H1 (cell line): ENCODE measurements at regions not wholly inside any gene's neighbourhood (a gene's known extent, or its start where the extent isn't known, plus 50 kb on each side); places are given as distances from the start of the nearest gene placed in this dataset.

Experiments used
- CTCF ChIA-PET: fragments of 300-600 bp; sonication (Branson Sonifier 250); formaldehyde crosslinking; loops from one replicate; lab custom pipeline; 2021; ENCODE audit not compliant: partially characterized antibody; lab: Charles Lee
- POLR2A ChIA-PET: fragments of 300-600 bp; sonication (Branson Sonifier 250); formaldehyde crosslinking; loops from one replicate; lab custom pipeline; 2021; ENCODE audit warnings: inconsistent platforms; ENCODE audit not compliant: partially characterized antibody; lab: Charles Lee
- DNase-seq, 2 experiments: peaks; one replicate each; pipeline versions ENCODE4 v3.0.0 to v3.0.0-alpha.2; 2010 to 2022; ENCODE audit warnings: low spot score in 2 of 2, low read depth in 1 of 2, mixed read lengths in 1 of 2
- FAIRE-seq: peaks from 2 replicates; lab custom pipeline; 2011; peaks lifted over from hg19 to GRCh38; lab: Jason Lieb, UNC
- H2AFZ ChIP-seq: 2 replicates; pipeline ENCODE4 v1.8.1; 2012; ENCODE audit warnings: low read length, inconsistent platforms
- H2AK5ac ChIP-seq: 2 replicates; pipeline ENCODE4 v1.6.1; 2013; ENCODE audit warnings: low read depth, low read length
- H2BK120ac ChIP-seq: replicated peaks from 2 replicates; pipeline ENCODE3; 2013; ENCODE audit warnings: low read depth, low read length, inconsistent platforms
- H2BK12ac ChIP-seq: 2 replicates; pipeline ENCODE4 v1.6.1; 2013; ENCODE audit warnings: low read depth, low read length
- H2BK15ac ChIP-seq: 2 replicates; pipeline ENCODE4 v1.6.1; 2013; ENCODE audit warnings: low read length
- H2BK20ac ChIP-seq: 2 replicates; pipeline ENCODE4 v1.6.1; 2013; ENCODE audit warnings: low read length
- H2BK5ac ChIP-seq: 2 replicates; pipeline ENCODE4 v1.6.1; 2013; ENCODE audit warnings: low read depth, low read length
- H3K14ac ChIP-seq: 2 replicates; pipeline ENCODE4 v1.6.1; 2013; ENCODE audit warnings: inconsistent platforms; ENCODE audit not compliant: insufficient read length
- H3K18ac ChIP-seq: 2 replicates; pipeline ENCODE4 v1.6.1; 2013; ENCODE audit warnings: low read length; ENCODE audit errors: extremely low read depth
- H3K23ac ChIP-seq: 2 replicates; pipeline ENCODE4 v1.6.1; 2013; ENCODE audit warnings: inconsistent platforms; ENCODE audit not compliant: insufficient read length
- H3K23me2 ChIP-seq: 2 replicates; pipeline ENCODE4 v1.6.1; 2013; ENCODE audit warnings: low read depth, low read length
- H3K27ac ChIP-seq: 2 replicates; pipeline ENCODE4 v1.6.1; 2011; ENCODE audit warnings: low read depth, low read length, inconsistent platforms
- H3K27me3 ChIP-seq, 4 experiments: replicated peaks in 1 of 4; 1 replicate in 1 of 4; 2 replicates in 3 of 4; pipeline versions ENCODE4 v1.6.1 to v1.8.1; 2011 to 2013; ENCODE audit warnings: low read length in 3 of 4, mild to moderate bottlenecking in 3 of 4, inconsistent platforms in 2 of 4, mixed read lengths in 2 of 4, moderate library complexity in 1 of 4; ENCODE audit not compliant: control insufficient read depth in 3 of 4, insufficient read depth in 3 of 4; ENCODE audit errors: extremely low read depth in 1 of 4
- H3K36me3 ChIP-seq, 4 experiments: 2 replicates each; pipeline versions ENCODE4 v1.6.1 to v1.8.1; 2011 to 2013; ENCODE audit warnings: mild to moderate bottlenecking in 4 of 4, low read length in 3 of 4, moderate library complexity in 2 of 4, control low read depth in 1 of 4, inconsistent platforms in 1 of 4; ENCODE audit not compliant: insufficient read depth in 4 of 4, control insufficient read depth in 2 of 4
- H3K4ac ChIP-seq: replicated peaks from 2 replicates; pipeline ENCODE3; 2013; ENCODE audit warnings: low read length, low read depth, mixed read lengths, inconsistent platforms; ENCODE audit not compliant: insufficient read length
- H3K4me1 ChIP-seq, 4 experiments: replicated peaks in 1 of 4; 1 replicate in 1 of 4; 2 replicates in 3 of 4; pipeline versions ENCODE4 v1.6.1 to v1.8.1; 2011 to 2013; ENCODE audit warnings: low read length in 3 of 4, inconsistent platforms in 2 of 4, mixed read lengths in 1 of 4; ENCODE audit not compliant: insufficient read depth in 4 of 4, control insufficient read depth in 3 of 4
- H3K4me2 ChIP-seq, 2 experiments: 2 replicates each; pipeline versions ENCODE4 v1.6.1 to v1.8.1; 2011 to 2013; ENCODE audit warnings: low read depth in 2 of 2, low read length in 2 of 2, control low read depth in 1 of 2, inconsistent platforms in 1 of 2, mild to moderate bottlenecking in 1 of 2; ENCODE audit not compliant: insufficient read depth in 1 of 2
- H3K4me3 ChIP-seq, 4 experiments: fragments of 200-600, 300-600 bp in 1 of 4; sonication (generic), shearing (Covaris generic), sonication (Bioruptor Twin) in 1 of 4; 2 replicates each; pipeline versions ENCODE4 v1.5.1 to v1.8.1; 2011 to 2016; ENCODE audit warnings: low read length in 4 of 4, low read depth in 3 of 4, control low read depth in 2 of 4, inconsistent platforms in 2 of 4, mild to moderate bottlenecking in 2 of 4, mixed read lengths in 1 of 4, moderate library complexity in 1 of 4; ENCODE audit not compliant: insufficient read depth in 2 of 4; ENCODE audit errors: extremely low read depth in 1 of 4
- H3K56ac ChIP-seq: replicated peaks from 2 replicates; pipeline ENCODE3; 2013; ENCODE audit warnings: low read depth, mild to moderate bottlenecking, mixed read lengths, low read length, inconsistent platforms; ENCODE audit not compliant: insufficient read length
- H3K79me1 ChIP-seq: 2 replicates; pipeline ENCODE4 v1.6.1; 2013; ENCODE audit warnings: low read depth, low read length, control low read depth
- H3K79me2 ChIP-seq, 2 experiments: 2 replicates each; pipeline versions ENCODE4 v1.6.1 to v1.8.1; 2012 to 2013; ENCODE audit warnings: low read length in 2 of 2, mild to moderate bottlenecking in 2 of 2, inconsistent platforms in 1 of 2; ENCODE audit not compliant: insufficient read depth in 2 of 2, control insufficient read depth in 1 of 2
- H3K9ac ChIP-seq, 4 experiments: replicated peaks in 1 of 4; 1 replicate in 1 of 4; 2 replicates in 3 of 4; pipeline versions ENCODE4 v1.6.1 to v1.8.1; 2011 to 2013; ENCODE audit warnings: low read depth in 3 of 4, low read length in 3 of 4, control low read depth in 2 of 4, mild to moderate bottlenecking in 2 of 4, moderate library complexity in 2 of 4, inconsistent platforms in 1 of 4; ENCODE audit errors: extremely low read depth in 1 of 4
- H3K9me3 ChIP-seq, 2 experiments: 2 replicates each; pipeline versions ENCODE4 v1.6.1 to v1.8.1; 2012 to 2013; ENCODE audit warnings: mild to moderate bottlenecking in 2 of 2, moderate library complexity in 2 of 2, control low read depth in 1 of 2, inconsistent platforms in 1 of 2, low read depth in 1 of 2, low read length in 1 of 2, mixed read lengths in 1 of 2; ENCODE audit not compliant: insufficient read depth in 2 of 2
- H4K20me1 ChIP-seq, 2 experiments: replicated peaks in 1 of 2; 2 replicates each; pipeline versions ENCODE3 to v1.8.1; 2011 to 2013; ENCODE audit warnings: inconsistent platforms in 2 of 2, low read length in 2 of 2, mild to moderate bottlenecking in 1 of 2; ENCODE audit not compliant: insufficient read depth in 2 of 2, control insufficient read depth in 1 of 2
- H4K5ac ChIP-seq: 2 replicates; pipeline ENCODE4 v1.6.1; 2013; ENCODE audit warnings: low read length, low read depth, mixed read lengths, inconsistent platforms; ENCODE audit not compliant: insufficient read length
- H4K8ac ChIP-seq: 2 replicates; pipeline ENCODE4 v1.8.0; 2013; ENCODE audit warnings: mild to moderate bottlenecking, moderate library complexity, low read length, inconsistent platforms; ENCODE audit not compliant: insufficient read depth; ENCODE audit errors: extremely low read depth
- H4K91ac ChIP-seq: replicated peaks from 2 replicates; pipeline ENCODE3; 2013; ENCODE audit warnings: low read length, mixed read lengths, inconsistent platforms; ENCODE audit not compliant: insufficient read length
- BCL11A ChIP-seq, 2 experiments: IDR thresholded peaks; one replicate each; pipeline ENCODE4 v1.6.1; 2011; ENCODE audit warnings: low read depth in 2 of 2, low read length in 2 of 2, mild to moderate bottlenecking in 2 of 2
- HDAC2 ChIP-seq, 2 experiments: fragments of 300-600 bp in 1 of 2; sonication (generic) in 1 of 2; IDR thresholded peaks; 2 replicates each; pipeline ENCODE4 v1.6.1; 2011 to 2012; ENCODE audit warnings: low read depth in 2 of 2, low read length in 2 of 2, mild to moderate bottlenecking in 2 of 2, moderate library complexity in 2 of 2, borderline replicate concordance in 1 of 2, inconsistent platforms in 1 of 2
- HDAC6 ChIP-seq: IDR thresholded peaks from one replicate; pipeline ENCODE4 v1.7.1; 2012; ENCODE audit warnings: low read depth, mild to moderate bottlenecking, inconsistent platforms, low read length, moderate library complexity
- POLR2AphosphoS5 ChIP-seq: IDR thresholded peaks from 2 replicates; pipeline ENCODE4 v1.6.1; 2011; ENCODE audit warnings: low read depth, low read length
- RFX5 ChIP-seq: IDR thresholded peaks from 2 replicates; pipeline ENCODE4 v1.6.1; 2011; ENCODE audit warnings: low read depth, low read length, improper control_type of control experiment, borderline replicate concordance
- SRF ChIP-seq: IDR thresholded peaks from 2 replicates; pipeline ENCODE4 v1.6.1; 2011; ENCODE audit warnings: mild to moderate bottlenecking, low read depth, low read length, moderate library complexity
- WGBS, 2 experiments: shearing (Covaris generic) in 1 of 2; methylation state at CpG; one replicate each; pipeline versions ENCODE4 v1.1.6 to v1.1.7; 2013 to 2015; ENCODE audit warnings: low lambda C conversion rate in 2 of 2, mixed read lengths in 2 of 2, inconsistent platforms in 1 of 2, low coverage in 1 of 2, missing lambda C conversion rate in 1 of 2; ENCODE audit not compliant: insufficient replicate concordance in 2 of 2, insufficient coverage in 1 of 2, insufficient read length in 1 of 2; ENCODE audit errors: extremely low coverage in 1 of 2, missing lambda C conversion rate in 1 of 2; 5-methylcytosine and 5-hydroxymethylcytosine counted together
- TF ChIP-seq, protein P1 (sequence below), 3 experiments: IDR thresholded peaks; 1 replicate in 2 of 3; 2 replicates in 1 of 3; pipeline versions ENCODE4 v1.5.1 to v1.6.1; 2011; ENCODE audit warnings: low read length in 3 of 3, mild to moderate bottlenecking in 3 of 3, inconsistent platforms in 2 of 3, low read depth in 1 of 3, moderate library complexity in 1 of 3; ENCODE audit not compliant: insufficient read depth in 1 of 3; ENCODE audit errors: control extremely low read depth in 1 of 3

DNA sequence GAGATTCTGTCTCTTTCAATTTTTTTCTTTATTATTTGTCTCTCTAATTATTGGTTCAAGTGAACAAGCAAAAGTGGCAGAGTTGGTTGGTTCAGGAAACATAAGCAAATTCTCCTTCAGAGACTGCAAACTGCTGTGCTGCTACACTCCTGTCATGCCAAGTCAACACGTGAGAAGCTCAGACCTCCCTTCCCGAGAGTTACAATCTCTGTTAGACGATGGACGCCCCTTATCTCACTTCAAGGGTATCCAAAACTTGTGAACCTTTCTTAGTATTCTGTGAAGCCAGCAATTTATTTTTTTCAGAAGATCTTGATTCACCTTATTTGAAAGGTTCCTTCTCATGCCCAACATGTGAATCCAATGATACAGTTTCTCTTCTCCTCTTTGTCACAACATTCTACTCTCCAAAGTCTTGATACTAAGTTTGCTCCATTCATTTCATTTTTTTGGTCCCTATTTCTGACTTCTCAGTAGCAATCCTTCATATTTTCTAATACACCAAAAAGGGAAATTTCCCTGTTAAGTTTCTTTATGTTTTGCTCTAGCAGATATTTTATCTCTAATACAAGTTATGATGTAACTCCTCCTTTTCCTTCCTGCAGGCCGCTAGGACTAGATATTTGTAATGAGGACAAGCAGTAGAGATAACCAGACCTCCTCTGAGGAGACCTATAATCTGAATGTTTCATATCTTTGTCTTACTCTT, 448.8 kb upstream of the CITED2 start:
- no peak for TF ChIP-seq HDAC2 (IDR thresholded peaks at IDR 0.05; ENCODE audit: borderline replicate concordance in 1 of 2, low read depth in 2 of 2, low read length in 2 of 2)
- TF ChIP-seq SRF = no peak
- no peak for TF ChIP-seq BCL11A (IDR thresholded peaks at IDR 0.05; ENCODE audit: low read depth in 2 of 2, low read length in 2 of 2)
- TF ChIP-seq, protein P1, sequence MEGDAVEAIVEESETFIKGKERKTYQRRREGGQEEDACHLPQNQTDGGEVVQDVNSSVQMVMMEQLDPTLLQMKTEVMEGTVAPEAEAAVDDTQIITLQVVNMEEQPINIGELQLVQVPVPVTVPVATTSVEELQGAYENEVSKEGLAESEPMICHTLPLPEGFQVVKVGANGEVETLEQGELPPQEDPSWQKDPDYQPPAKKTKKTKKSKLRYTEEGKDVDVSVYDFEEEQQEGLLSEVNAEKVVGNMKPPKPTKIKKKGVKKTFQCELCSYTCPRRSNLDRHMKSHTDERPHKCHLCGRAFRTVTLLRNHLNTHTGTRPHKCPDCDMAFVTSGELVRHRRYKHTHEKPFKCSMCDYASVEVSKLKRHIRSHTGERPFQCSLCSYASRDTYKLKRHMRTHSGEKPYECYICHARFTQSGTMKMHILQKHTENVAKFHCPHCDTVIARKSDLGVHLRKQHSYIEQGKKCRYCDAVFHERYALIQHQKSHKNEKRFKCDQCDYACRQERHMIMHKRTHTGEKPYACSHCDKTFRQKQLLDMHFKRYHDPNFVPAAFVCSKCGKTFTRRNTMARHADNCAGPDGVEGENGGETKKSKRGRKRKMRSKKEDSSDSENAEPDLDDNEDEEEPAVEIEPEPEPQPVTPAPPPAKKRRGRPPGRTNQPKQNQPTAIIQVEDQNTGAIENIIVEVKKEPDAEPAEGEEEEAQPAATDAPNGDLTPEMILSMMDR (IDR thresholded peaks at IDR 0.05; ENCODE audit: control extremely low read depth in 1 of 3, insufficient read depth in 1 of 3, low read depth in 1 of 3, low read length in 3 of 3) = no peak
- TF ChIP-seq RFX5 = no peak
- TF ChIP-seq HDAC6 = no peak
- no peak for TF ChIP-seq POLR2AphosphoS5
- TF ChIP-seq, all 59 proteins: peak for 0
- Histone ChIP-seq H3K79me2 (no peaks in the 10 kb centered on the region), H3K56ac (no peak overlapping the region), H3K23me2 (no peaks in the 10 kb centered on the region), H3K23ac (no peak overlapping the region), H2AFZ (no peak overlapping the region), H2BK12ac (no peak overlapping the region), H3K9ac (no peak overlapping the region), H3K4me2 (no peak overlapping the region), H2BK5ac (no peak overlapping the region), H3K9me3 (no peaks in the 10 kb centered on the region), H3K36me3 (no peaks in the 10 kb centered on the region), H3K27ac (no peak overlapping the region), H3K4me1 (no peaks in the 10 kb centered on the region), H3K14ac (no peak overlapping the region), H2AK5ac (no peak overlapping the region), H4K8ac (no peak overlapping the region), H2BK20ac (no peak overlapping the region), H3K27me3 (no peaks in the 10 kb centered on the region), H4K5ac (no peak overlapping the region), H3K18ac (no peak overlapping the region), H3K4ac (no peak overlapping the region), H2BK15ac (no peak overlapping the region), H4K20me1 (no peaks in the 10 kb centered on the region), H2BK120ac (no peak overlapping the region), H3K4me3 (no peak overlapping the region), H3K79me1 (no peaks in the 10 kb centered on the region), H4K91ac (no peak overlapping the region)
- ChIA-PET POLR2A (no interaction called here), CTCF (no interaction called here)
- FAIRE-seq = no peak
- 86% methylated on average over 5 of the region's 5 CpGs; no CpG with 5 or more reads in 1 of the 2 experiments for WGBS, 2 experiments
- no peak for DNase-seq
